ENCODE measurements at regions not wholly inside any gene's neighbourhood (a gene's known extent, or its start where the extent isn't known, plus 50 kb on each side); places are given as distances from the start of the nearest gene placed in this dataset.
"Not testable (repeated sequence)": the region's sequence is repeated elsewhere in the genome, so short reads cannot be mapped to it uniquely, and the experiment has no call there.

DNA sequence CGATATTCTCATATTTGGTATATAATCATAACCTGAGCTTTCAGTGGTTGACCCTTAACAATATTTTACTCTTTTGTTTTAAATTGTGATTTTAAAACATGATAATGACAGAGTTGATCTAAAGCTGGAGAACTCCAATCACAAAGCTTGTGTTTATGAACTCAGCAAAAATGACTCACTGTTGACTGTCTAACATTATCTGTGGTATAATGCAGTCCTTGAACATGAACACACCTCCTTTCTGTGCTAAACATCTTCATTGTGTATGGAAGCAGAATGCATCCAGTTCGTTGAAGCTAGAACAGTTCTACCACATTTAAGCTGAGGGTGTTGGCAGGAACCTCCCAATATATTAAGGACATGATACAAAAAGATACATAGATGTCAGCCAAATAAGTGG, 1030.2 kb upstream of the SEMA6A start:
- Mint-ChIP-seq H3K36me3 (no peaks in the 10 kb centered on the region), H3K27ac (no peak overlapping the region), H3K27me3 (no peaks in the 10 kb centered on the region), H3K9me3 (ENCODE audit: low read depth) (peaks cover 7% of the 10 kb centered on the region), H3K4me3 (no peak overlapping the region), H3K4me1 (ENCODE audit: low read depth) (no peaks in the 10 kb centered on the region)

GRCh38 chr5:117599811-117600210, 1025.2 kb upstream of the SEMA6A start:
- not testable (repeated sequence) for H3K4me1 Mint-ChIP-seq (ENCODE audit: low read depth); H3K27me3 Mint-ChIP-seq; H3K9me3 Mint-ChIP-seq (ENCODE audit: low read depth); H3K36me3 Mint-ChIP-seq; H3K27ac Mint-ChIP-seq; H3K4me3 Mint-ChIP-seq

DNA sequence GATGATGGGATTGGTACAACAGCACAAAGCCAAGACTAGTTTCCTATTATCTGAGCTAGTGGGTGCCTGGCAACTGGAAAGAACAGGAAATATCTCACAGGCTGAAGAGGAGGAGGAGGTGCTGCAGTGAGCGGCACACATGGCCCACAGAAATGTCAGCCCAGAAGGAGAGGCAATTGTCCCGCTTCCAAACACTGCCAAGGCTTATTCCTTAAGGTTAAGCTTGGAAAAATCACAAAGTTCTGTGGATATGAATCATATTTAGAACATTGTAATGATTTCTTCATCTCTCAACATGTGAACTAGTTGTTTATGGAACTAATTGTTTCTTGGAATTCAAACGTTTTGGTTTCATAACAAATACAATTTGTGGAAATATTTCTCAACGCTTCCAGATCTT, 1019.5 kb upstream of the SEMA6A start:
- Mint-ChIP-seq H3K9me3 (ENCODE audit: low read depth) (peaks cover 8% of the 10 kb centered on the region), H3K27ac (no peak overlapping the region), H3K4me3 (no peak overlapping the region), H3K27me3 (no peaks in the 10 kb centered on the region), H3K36me3 (no peaks in the 10 kb centered on the region), H3K4me1 (ENCODE audit: low read depth) (no peaks in the 10 kb centered on the region)

- Mint-ChIP-seq H3K9me3 (ENCODE audit: low read depth) (no peaks in the 10 kb centered on the region), H3K4me1 (ENCODE audit: low read depth) (no peaks in the 10 kb centered on the region), H3K36me3 (no peaks in the 10 kb centered on the region), H3K4me3 (no peak overlapping the region), H3K27me3 (no peaks in the 10 kb centered on the region), H3K27ac (no peak overlapping the region)
Observed at GRCh38 chr5:117590944-117591343, 1016.3 kb upstream of the SEMA6A start.

- Mint-ChIP-seq H3K4me1 (ENCODE audit: low read depth) (no peaks in the 10 kb centered on the region), H3K36me3 (no peaks in the 10 kb centered on the region), H3K4me3 (no peak overlapping the region), H3K27ac (no peak overlapping the region), H3K27me3 (no peaks in the 10 kb centered on the region), H3K9me3 (ENCODE audit: low read depth) (no peaks in the 10 kb centered on the region)
Observed at GRCh38 chr5:117588611-117589010, 1014.0 kb upstream of the SEMA6A start.

DNA sequence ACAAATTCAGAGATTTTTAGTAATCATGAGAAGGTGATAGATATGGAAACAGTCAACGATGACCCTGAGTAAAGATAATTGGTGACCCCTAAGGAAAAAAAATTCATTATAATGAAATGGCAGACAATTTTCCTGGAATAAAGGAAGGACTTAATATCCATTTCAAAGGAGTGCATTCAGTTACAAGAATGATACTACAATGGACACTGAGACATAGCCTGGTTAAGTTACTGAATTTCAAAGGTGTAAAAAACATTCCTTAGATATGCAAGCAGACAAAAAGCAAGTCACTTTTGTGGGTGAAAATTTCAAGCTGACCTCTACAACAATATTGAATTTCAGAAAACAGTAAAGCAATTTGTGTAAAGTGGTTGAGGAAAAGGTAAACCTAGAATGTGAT, 1012.5 kb upstream of the SEMA6A start:
- H3K4me1 Mint-ChIP-seq (ENCODE audit: low read depth), result no peaks in the 10 kb centered on the region
- no peaks in the 10 kb centered on the region for H3K9me3 Mint-ChIP-seq (ENCODE audit: low read depth)
- no peak overlapping the region for H3K4me3 Mint-ChIP-seq

GRCh38 chr5:117568622-117569021, 994.0 kb upstream of the SEMA6A start:
- Mint-ChIP-seq H3K4me3 (no peak overlapping the region), H3K4me1 (ENCODE audit: low read depth) (no peaks in the 10 kb centered on the region), H3K9me3 (ENCODE audit: low read depth) (no peaks in the 10 kb centered on the region), H3K27me3 (no peaks in the 10 kb centered on the region), H3K27ac (no peak overlapping the region), H3K36me3 (no peaks in the 10 kb centered on the region)

More for the DNA sequence above, 1012.5 kb upstream of the SEMA6A start:
- no peak overlapping the region for H3K27ac Mint-ChIP-seq
- H3K36me3 Mint-ChIP-seq, result no peaks in the 10 kb centered on the region
- H3K27me3 Mint-ChIP-seq, result no peaks in the 10 kb centered on the region

DNA sequence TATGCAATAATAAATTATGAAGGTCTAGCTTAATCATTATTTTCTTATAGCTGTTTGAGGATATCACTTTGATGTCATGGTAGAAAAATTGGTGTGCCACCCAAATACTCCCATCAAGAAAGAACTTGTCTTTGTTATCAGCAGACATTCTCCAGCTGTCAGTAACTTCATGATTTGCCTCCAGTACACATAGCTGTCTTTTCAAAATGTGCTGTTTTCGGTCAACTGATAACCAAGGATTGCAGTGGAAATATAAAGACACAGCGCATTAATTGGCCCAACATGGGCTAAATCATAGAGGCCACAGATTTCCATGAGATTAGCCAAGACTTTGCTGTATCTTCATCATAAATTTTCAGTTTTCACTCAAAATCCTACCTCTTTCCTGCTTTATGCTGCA, 993.5 kb upstream of the SEMA6A start:
- Mint-ChIP-seq H3K27ac (no peak overlapping the region), H3K27me3 (no peaks in the 10 kb centered on the region), H3K4me3 (no peak overlapping the region), H3K36me3 (no peaks in the 10 kb centered on the region), H3K9me3 (ENCODE audit: low read depth) (no peaks in the 10 kb centered on the region), H3K4me1 (ENCODE audit: low read depth) (no peaks in the 10 kb centered on the region)

GRCh38 chr5:117562647-117563046, 988.0 kb upstream of the SEMA6A start:
- H3K27me3 Mint-ChIP-seq, result no peaks in the 10 kb centered on the region

GRCh38 chr5:117561531-117561930, 986.9 kb upstream of the SEMA6A start:
- H3K4me3 Mint-ChIP-seq, result no peak overlapping the region
- no peak overlapping the region for H3K27ac Mint-ChIP-seq
- H3K9me3 Mint-ChIP-seq (ENCODE audit: low read depth), result no peaks in the 10 kb centered on the region
- H3K4me1 Mint-ChIP-seq (ENCODE audit: low read depth), result no peaks in the 10 kb centered on the region
- no peaks in the 10 kb centered on the region for H3K27me3 Mint-ChIP-seq
- no peaks in the 10 kb centered on the region for H3K36me3 Mint-ChIP-seq

More at GRCh38 chr5:117562647-117563046, 988.0 kb upstream of the SEMA6A start:
- Mint-ChIP-seq H3K27ac (no peak overlapping the region), H3K4me3 (no peak overlapping the region), H3K4me1 (ENCODE audit: low read depth) (no peaks in the 10 kb centered on the region), H3K9me3 (ENCODE audit: low read depth) (no peaks in the 10 kb centered on the region), H3K36me3 (no peaks in the 10 kb centered on the region)

- Mint-ChIP-seq H3K36me3 (no peaks in the 10 kb centered on the region), H3K4me1 (ENCODE audit: low read depth) (no peaks in the 10 kb centered on the region), H3K9me3 (ENCODE audit: low read depth) (no peaks in the 10 kb centered on the region), H3K27me3 (no peaks in the 10 kb centered on the region), H3K27ac (no peak overlapping the region), H3K4me3 (no peak overlapping the region)
Observed at GRCh38 chr5:117559005-117559844, 984.6 kb upstream of the SEMA6A start.

DNA sequence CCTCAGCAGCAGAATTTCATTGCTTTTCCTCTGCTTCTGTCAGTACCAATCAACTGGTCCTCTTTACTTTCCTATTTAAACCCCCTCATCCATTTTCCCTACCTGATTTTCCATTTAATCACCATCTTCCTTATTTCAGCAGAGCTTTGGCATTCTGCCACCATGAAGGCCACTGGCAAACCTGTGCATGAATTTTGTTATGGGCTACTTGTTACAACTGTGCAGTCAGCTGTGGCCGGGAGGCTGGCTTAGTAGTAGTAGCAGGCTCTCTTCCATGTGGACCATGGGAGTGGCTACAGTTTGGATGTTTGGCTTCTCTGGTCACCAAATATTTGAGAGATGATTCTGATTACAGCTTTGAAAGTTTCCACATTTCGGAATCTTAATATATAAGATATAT, 976.6 kb upstream of the SEMA6A start:
- H3K36me3 Mint-ChIP-seq, result no peaks in the 10 kb centered on the region
- no peaks in the 10 kb centered on the region for H3K4me1 Mint-ChIP-seq (ENCODE audit: low read depth)
- H3K27ac Mint-ChIP-seq, result no peak overlapping the region
- no peaks in the 10 kb centered on the region for H3K9me3 Mint-ChIP-seq (ENCODE audit: low read depth)
- no peaks in the 10 kb centered on the region for H3K27me3 Mint-ChIP-seq
- H3K4me3 Mint-ChIP-seq, result no peak overlapping the region

GRCh38 chr5:117547192-117547591, 972.6 kb upstream of the SEMA6A start:
- Mint-ChIP-seq H3K27ac (no peak overlapping the region), H3K9me3 (ENCODE audit: low read depth) (no peaks in the 10 kb centered on the region), H3K36me3 (no peaks in the 10 kb centered on the region), H3K4me1 (ENCODE audit: low read depth) (no peaks in the 10 kb centered on the region), H3K27me3 (no peaks in the 10 kb centered on the region), H3K4me3 (no peak overlapping the region)

DNA sequence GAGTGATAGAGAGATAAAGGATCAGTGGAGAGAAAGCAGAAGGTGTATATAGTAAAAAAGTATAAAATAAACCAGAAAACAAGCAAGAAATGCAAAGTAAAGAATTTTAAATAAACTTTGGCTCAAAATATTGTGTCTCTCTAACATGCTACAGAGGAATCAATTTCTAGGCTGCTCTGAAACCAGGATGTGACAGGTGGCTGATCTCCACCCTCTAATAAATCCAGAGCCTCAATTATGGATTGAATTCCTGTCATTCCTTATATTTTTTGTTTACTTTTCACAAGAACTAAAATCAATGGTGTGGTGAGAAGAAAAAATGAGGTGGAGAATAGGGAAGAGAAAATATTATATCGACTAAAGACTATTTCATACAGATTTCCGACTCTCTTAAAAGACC, 965.1 kb upstream of the SEMA6A start:
- Mint-ChIP-seq H3K36me3 (no peaks in the 10 kb centered on the region), H3K27me3 (no peaks in the 10 kb centered on the region), H3K27ac (no peak overlapping the region), H3K4me3 (no peak overlapping the region), H3K4me1 (ENCODE audit: low read depth) (no peaks in the 10 kb centered on the region), H3K9me3 (ENCODE audit: low read depth) (peaks cover 6% of the 10 kb centered on the region)

GRCh38 chr5:117533792-117534191, 959.2 kb upstream of the SEMA6A start:
- no peak overlapping the region for H3K4me3 Mint-ChIP-seq
- no peaks in the 10 kb centered on the region for H3K4me1 Mint-ChIP-seq (ENCODE audit: low read depth)
- peaks cover 4% of the 10 kb centered on the region for H3K9me3 Mint-ChIP-seq (ENCODE audit: low read depth)
- H3K27me3 Mint-ChIP-seq, result no peaks in the 10 kb centered on the region
- no peaks in the 10 kb centered on the region for H3K36me3 Mint-ChIP-seq
- H3K27ac Mint-ChIP-seq, result no peak overlapping the region

- not testable (repeated sequence) for H3K36me3 Mint-ChIP-seq; H3K27me3 Mint-ChIP-seq; H3K9me3 Mint-ChIP-seq (ENCODE audit: low read depth); H3K27ac Mint-ChIP-seq; H3K4me3 Mint-ChIP-seq; H3K4me1 Mint-ChIP-seq (ENCODE audit: low read depth)
Observed at GRCh38 chr5:117533051-117533670, 958.5 kb upstream of the SEMA6A start.
